GM21423 (cell line): ENCODE measurements at regions not wholly inside any gene's neighbourhood (a gene's known extent, or its start where the extent isn't known, plus 50 kb on each side); places are given as distances from the start of the nearest gene placed in this dataset.

Source experiments
- ATAC-seq: cut with Tn5 transposase; IDR thresholded peaks from one replicate; pipeline ENCODE4 v1.9.1; 2021; ENCODE audit warnings: mild to moderate bottlenecking, moderate library complexity; ENCODE audit not compliant: unreplicated experiment

- ATAC-seq = no peak
Measured at GRCh38 chr10:117669122-117669521, 126.6 kb downstream of the EMX2 start.

DNA sequence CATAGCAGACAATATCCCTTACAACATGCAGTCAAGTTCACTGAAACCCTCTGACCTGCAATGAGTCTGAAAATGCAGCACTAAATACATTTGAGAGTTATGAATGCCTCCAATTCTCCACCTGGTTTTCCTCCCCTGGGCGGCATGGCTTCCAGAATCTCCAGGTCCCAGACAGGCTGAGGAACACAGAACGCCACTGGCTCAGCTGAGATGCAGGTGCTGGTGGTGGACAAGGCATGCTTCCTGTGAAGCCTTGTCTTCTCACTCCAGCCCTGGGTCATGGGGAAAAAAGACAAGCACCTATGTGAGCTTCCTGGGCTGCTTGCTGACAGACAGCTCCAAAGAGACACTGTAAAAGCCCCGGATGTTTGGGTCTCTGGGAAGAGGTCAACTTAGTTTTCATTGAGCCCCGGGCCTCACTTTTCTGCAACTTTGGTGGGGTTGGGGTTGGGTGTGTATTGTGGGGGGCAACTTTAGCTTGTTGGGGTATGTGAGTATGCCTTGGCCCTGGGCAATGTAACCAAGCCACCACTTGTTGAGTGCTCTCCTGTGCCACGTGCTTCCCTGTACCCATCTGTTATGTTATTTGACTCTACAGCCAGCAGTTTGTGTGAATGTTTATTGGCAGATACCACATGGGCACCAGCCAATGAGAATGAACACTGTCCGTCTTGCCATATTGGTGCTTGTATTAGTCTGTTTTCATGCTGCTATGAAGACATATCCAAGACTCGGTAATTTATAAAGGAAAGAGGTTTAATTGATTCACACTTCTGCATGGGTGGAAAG is 127.8 kb downstream of the EMX2 start:
- ATAC-seq = no peak

- no peak for ATAC-seq
Measured at GRCh38 chr10:117673230-117674010, 130.9 kb downstream of the EMX2 start.

- no peak for ATAC-seq
Measured at GRCh38 chr10:117674201-117674600, 131.7 kb downstream of the EMX2 start.

DNA sequence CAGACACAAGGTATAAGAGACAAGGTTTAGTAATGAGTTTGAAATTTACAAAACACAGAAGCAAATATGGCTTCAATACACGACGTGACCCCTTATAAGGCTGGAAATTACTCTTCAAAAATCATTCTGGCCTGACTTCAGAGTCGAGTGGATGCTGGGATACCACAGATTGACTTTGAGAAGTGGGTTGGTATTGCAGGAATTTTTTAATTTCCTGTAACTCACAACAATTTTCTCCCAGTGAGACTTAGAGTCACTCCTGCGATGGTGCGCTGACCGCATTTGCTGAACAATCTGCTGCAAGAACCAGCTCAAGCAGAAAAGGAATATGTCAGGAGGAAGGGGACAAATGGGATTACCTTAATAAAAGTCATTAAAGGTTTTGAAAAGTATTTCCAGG is 132.1 kb downstream of the EMX2 start:
- ATAC-seq = no peak

GRCh38 chr10:117675514-117676055 is 133.0 kb downstream of the EMX2 start:
- no peak for ATAC-seq

DNA sequence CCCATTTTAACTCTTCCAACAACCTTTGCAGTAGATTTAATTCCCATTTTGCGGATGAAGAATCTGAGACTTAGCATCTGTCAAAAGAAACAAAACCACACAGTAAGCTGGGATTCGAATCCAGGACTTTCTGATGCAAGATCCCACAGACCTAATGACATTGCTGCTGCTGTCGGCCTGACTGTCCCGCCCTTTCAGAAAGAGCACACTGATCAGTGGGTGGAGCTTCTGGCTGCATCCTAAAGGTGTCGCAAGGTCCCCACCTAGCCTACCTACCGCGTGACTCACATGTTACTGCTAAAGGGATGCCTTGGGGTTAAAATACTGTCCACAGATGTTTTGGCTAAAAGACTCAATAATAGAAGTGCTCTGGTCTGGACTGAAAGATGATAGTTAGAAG is 134.7 kb downstream of the EMX2 start:
- ATAC-seq = no peak

DNA sequence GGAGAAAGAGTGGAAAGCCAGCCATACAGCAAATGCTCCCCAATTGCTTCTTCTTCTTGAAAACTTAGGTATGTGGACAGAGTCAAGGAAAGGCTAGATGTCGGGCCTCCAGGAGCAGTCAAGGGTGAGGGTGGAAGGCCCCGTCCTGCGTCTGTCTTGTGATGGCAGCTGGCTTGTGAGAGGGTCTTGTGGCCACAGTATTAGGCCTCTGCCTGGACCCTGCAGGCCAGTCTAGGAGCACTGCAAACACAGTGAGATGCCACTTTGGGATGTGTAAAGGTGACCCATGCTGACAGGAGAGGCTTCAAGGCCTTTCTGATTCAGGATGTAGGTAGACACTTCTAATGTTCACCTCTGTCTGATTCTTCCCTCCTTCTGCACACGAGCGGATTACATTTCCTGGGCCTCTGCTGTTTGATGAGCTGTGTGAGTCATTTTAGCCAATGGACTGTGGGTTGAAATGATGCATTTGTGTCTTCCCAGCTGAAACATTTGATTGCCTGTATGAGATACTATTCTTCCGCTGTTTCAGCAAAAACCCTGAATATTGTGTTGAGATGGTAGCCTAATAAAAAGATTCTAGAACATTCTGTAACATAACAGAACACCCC is 135.4 kb downstream of the EMX2 start:
- ATAC-seq = no peak

DNA sequence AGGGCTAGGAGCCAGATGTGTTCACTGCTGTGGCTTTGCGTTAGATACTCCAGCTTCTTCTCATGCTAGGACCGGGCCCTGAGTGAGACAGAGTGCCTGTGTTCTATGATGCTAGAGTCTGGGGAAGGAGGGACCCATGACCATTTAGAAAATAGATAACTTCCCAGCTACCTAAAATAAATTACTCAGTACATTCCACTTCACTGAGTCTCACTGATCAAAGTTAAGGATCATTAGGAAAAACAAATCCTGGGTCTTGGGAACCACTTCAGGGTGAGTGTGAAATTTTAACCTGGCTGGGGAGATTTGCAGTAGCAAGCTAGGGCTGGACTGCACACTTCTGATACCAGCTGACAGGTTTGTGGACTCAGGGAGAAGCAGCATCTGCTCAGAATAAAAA is 138.1 kb downstream of the EMX2 start:
- no peak for ATAC-seq

GRCh38 chr10:117681104-117681503 is 138.6 kb downstream of the EMX2 start:
- ATAC-seq = no peak

- no peak for ATAC-seq
Measured at GRCh38 chr10:117684046-117684610, 141.6 kb downstream of the EMX2 start.

- no peak for ATAC-seq
Measured at GRCh38 chr10:117684672-117685211, 142.2 kb downstream of the EMX2 start.

- no peak for ATAC-seq
Measured at GRCh38 chr10:117685431-117685830, 142.9 kb downstream of the EMX2 start.

GRCh38 chr10:117686606-117687005 is 144.1 kb downstream of the EMX2 start:
- no peak for ATAC-seq

GRCh38 chr10:117688358-117688757 is 145.8 kb downstream of the EMX2 start:
- no peak for ATAC-seq

- ATAC-seq = no peak
Measured at GRCh38 chr10:117689566-117689965, 147.0 kb downstream of the EMX2 start.

- ATAC-seq = no peak
Measured at GRCh38 chr10:117690359-117690758, 147.8 kb downstream of the EMX2 start.

DNA sequence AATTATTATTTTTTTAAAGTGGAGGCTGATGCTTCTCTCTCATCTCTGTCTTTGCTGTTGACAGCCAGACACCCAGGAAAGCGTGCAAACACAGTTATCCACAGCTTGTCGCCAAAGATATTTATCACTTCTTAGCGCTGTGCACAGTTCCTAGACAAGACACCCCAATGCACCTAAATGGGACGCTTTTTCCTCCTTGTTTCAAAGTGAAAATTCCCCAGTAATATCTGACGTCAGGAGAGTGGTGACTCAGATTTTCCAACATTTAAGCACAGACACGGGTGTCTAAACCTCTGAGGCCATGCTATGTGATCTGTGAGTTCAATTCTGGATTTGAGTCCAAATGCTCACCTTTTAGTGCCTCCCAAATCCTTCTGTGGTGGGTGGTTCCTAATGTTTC is 151.6 kb downstream of the EMX2 start:
- no peak for ATAC-seq

- ATAC-seq = no peak
Measured at GRCh38 chr10:117697402-117697801, 154.9 kb downstream of the EMX2 start.

- ATAC-seq = no peak
Measured at GRCh38 chr10:117698809-117699208, 156.3 kb downstream of the EMX2 start.
